Keratinocyte (primary cell): ENCODE measurements at regions not wholly inside any gene's neighbourhood (a gene's known extent, or its start where the extent isn't known, plus 50 kb on each side); places are given as distances from the start of the nearest gene placed in this dataset.

Source experiments
- DNase-seq: peaks from one replicate; pipeline ENCODE4 v3.0.0-alpha.2; 2011; ENCODE audit warnings: low read depth, missing footprints, low spot score
- FAIRE-seq: peaks from 2 replicates; lab custom pipeline; 2011; peaks lifted over from hg19 to GRCh38; lab: Jason Lieb, UNC
- H2AFZ ChIP-seq: 2 replicates; pipeline ENCODE4 v1.6.0; 2012; ENCODE audit warnings: low read length, control low read depth, inconsistent platforms; ENCODE audit not compliant: control insufficient read depth
- H3K27ac ChIP-seq: 2 replicates; pipeline ENCODE4 v1.5.1; 2011; ENCODE audit warnings: low read length; ENCODE audit not compliant: control insufficient read depth, insufficient read depth
- H3K27me3 ChIP-seq: 3 replicates; pipeline ENCODE4 v1.6.0; 2011; ENCODE audit warnings: low read length; ENCODE audit not compliant: control insufficient read depth, insufficient read depth; ENCODE audit errors: extremely low read depth
- H3K36me3 ChIP-seq, 2 experiments: 2 replicates in 1 of 2; 3 replicates in 1 of 2; pipeline ENCODE4 v1.5.1; 2011; ENCODE audit warnings: low read length in 2 of 2, mild to moderate bottlenecking in 1 of 2; ENCODE audit not compliant: control insufficient read depth in 2 of 2, insufficient read depth in 2 of 2; ENCODE audit errors: extremely low read depth in 1 of 2
- H3K4me1 ChIP-seq: 3 replicates; pipeline ENCODE4 v1.5.1; 2011; ENCODE audit warnings: low read length; ENCODE audit not compliant: control insufficient read depth, insufficient read depth; ENCODE audit errors: extremely low read depth
- H3K4me2 ChIP-seq: 3 replicates; pipeline ENCODE4 v1.6.0; 2011; ENCODE audit warnings: low read depth, low read length; ENCODE audit not compliant: control insufficient read depth, insufficient read depth; ENCODE audit errors: extremely low read depth
- H3K4me3 ChIP-seq, 3 experiments: fragments of 200-600 bp in 1 of 3; sonication (generic) in 1 of 3; 2 replicates in 2 of 3; 3 replicates in 1 of 3; pipeline ENCODE4 v1.5.1; 2011 to 2016; ENCODE audit warnings: low read length in 3 of 3, mild to moderate bottlenecking in 3 of 3, control low read depth in 2 of 3, inconsistent platforms in 1 of 3, low read depth in 1 of 3, mixed read lengths in 1 of 3, mixed run types in 1 of 3, moderate library complexity in 1 of 3; ENCODE audit not compliant: control insufficient read depth in 2 of 3, insufficient read depth in 2 of 3; ENCODE audit errors: extremely low read depth in 1 of 3
- H3K79me2 ChIP-seq: 2 replicates; pipeline ENCODE4 v1.6.0; 2012; ENCODE audit warnings: low read length; ENCODE audit not compliant: control insufficient read depth, insufficient read depth
- H3K9ac ChIP-seq: 3 replicates; pipeline ENCODE4 v1.6.0; 2011; ENCODE audit warnings: low read length; ENCODE audit not compliant: control insufficient read depth, insufficient read depth; ENCODE audit errors: extremely low read depth
- H3K9me1 ChIP-seq: 3 replicates; pipeline ENCODE4 v1.6.0; 2011; ENCODE audit warnings: low read length; ENCODE audit not compliant: control insufficient read depth, insufficient read depth; ENCODE audit errors: extremely low read depth
- H3K9me3 ChIP-seq: 2 replicates; pipeline ENCODE4 v1.5.1; 2012; ENCODE audit warnings: low read depth, low read length; ENCODE audit not compliant: control insufficient read depth
- H4K20me1 ChIP-seq: 3 replicates; pipeline ENCODE4 v1.6.0; 2011; ENCODE audit warnings: low read length; ENCODE audit not compliant: control insufficient read depth, insufficient read depth; ENCODE audit errors: extremely low read depth
- EZH2 ChIP-seq: IDR thresholded peaks from one replicate; pipeline ENCODE4 v1.6.1; 2012; ENCODE audit warnings: inconsistent platforms, mild to moderate bottlenecking, low read length, moderate library complexity
- dilution Hi-C: fragments of 300-500 bp; cut with MboI; formaldehyde crosslinking; loops from one replicate; pipeline ENCODE4 v1.7.0; 2020; ENCODE audit warnings: low sequenced_read_pairs; ENCODE audit not compliant: extremely low pct_ligation_motif_present
- TF ChIP-seq, protein P1 (sequence below), 3 experiments: IDR thresholded peaks in 1 of 3; conservative IDR thresholded peaks in 1 of 3; optimal IDR thresholded peaks in 1 of 3; 2 replicates in 2 of 3; 3 replicates in 1 of 3; pipeline versions ENCODE3 to v1.5.1; 2011; ENCODE audit warnings: low read length in 3 of 3, mild to moderate bottlenecking in 3 of 3, moderate library complexity in 2 of 3, control low read depth in 1 of 3, inconsistent platforms in 1 of 3; ENCODE audit not compliant: insufficient read depth in 2 of 3; ENCODE audit errors: extremely low read depth in 1 of 3

DNA sequence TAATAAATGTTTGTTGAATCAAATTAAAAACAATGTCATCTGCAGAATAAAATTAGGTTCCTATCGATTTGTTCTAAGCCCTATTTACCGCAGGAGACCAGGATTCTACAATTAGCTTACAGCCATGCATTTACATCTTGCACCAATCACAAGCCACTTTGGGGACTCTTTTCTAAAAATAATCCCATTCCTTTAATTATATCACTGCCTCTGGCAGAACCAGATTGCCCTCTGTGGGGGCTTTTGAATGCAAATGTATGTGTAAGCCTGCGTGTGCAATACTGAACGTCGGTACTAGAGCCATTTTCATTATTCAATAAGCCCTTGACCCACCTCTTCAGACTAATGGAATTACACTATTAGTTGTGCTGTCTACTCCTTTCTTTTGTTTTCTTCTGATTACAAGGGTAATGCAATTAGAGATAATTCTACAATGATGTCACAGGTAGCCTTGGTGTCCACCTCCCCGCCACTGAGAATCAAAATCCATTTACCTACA is 391.3 kb upstream of the XYLT1 start:
- DNase-seq (no peak), FAIRE-seq (no peak)
- Histone ChIP-seq H3K4me2 (no peak overlapping the region), H3K4me1 (no peaks in the 10 kb centered on the region), H3K9me1 (no peaks in the 10 kb centered on the region), H3K27ac (no peak overlapping the region), H3K4me3 (no peak overlapping the region), H3K9ac (no peak overlapping the region), H3K79me2 (no peaks in the 10 kb centered on the region), H3K36me3 (no peaks in the 10 kb centered on the region), H4K20me1 (no peaks in the 10 kb centered on the region), H2AFZ (no peak overlapping the region), H3K9me3 (no peaks in the 10 kb centered on the region), H3K27me3 (no peaks in the 10 kb centered on the region)
- dilution Hi-C loops = no loop called here
- TF ChIP-seq, protein P1, sequence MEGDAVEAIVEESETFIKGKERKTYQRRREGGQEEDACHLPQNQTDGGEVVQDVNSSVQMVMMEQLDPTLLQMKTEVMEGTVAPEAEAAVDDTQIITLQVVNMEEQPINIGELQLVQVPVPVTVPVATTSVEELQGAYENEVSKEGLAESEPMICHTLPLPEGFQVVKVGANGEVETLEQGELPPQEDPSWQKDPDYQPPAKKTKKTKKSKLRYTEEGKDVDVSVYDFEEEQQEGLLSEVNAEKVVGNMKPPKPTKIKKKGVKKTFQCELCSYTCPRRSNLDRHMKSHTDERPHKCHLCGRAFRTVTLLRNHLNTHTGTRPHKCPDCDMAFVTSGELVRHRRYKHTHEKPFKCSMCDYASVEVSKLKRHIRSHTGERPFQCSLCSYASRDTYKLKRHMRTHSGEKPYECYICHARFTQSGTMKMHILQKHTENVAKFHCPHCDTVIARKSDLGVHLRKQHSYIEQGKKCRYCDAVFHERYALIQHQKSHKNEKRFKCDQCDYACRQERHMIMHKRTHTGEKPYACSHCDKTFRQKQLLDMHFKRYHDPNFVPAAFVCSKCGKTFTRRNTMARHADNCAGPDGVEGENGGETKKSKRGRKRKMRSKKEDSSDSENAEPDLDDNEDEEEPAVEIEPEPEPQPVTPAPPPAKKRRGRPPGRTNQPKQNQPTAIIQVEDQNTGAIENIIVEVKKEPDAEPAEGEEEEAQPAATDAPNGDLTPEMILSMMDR (optimal IDR thresholded peaks at IDR 0.05 in 1 of 3, IDR thresholded peaks at IDR 0.05 in 1 of 3, conservative IDR thresholded peaks at IDR 0.05 in 1 of 3; ENCODE audit: extremely low read depth in 1 of 3, insufficient read depth in 2 of 3, low read length in 3 of 3) = no peak
- no peak for TF ChIP-seq EZH2

DNA sequence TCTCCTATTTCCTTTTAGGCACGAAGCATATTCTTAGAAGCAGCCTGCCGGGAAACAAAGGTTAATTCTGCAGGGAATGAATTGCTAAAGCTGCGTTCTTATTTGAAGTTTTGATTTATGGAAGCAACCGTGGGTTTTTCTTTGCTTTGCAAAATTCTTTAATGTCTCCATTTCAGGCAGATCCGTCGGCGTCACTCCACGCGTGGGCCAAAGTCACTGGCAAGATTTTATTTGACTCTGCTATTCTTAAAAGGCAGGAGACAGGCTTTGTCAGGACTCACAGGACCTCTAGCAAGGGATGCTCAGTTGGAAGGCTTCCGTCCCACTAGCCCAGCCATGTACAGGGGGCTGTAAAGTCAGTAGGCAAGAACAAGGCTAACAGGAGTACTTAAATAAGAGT is 387.3 kb upstream of the XYLT1 start:
- FAIRE-seq (no peak), DNase-seq (no peak)
- Histone ChIP-seq H3K9me3 (no peaks in the 10 kb centered on the region), H3K36me3 (no peaks in the 10 kb centered on the region), H3K4me1 (no peaks in the 10 kb centered on the region), H3K4me3 (no peak overlapping the region), H2AFZ (no peak overlapping the region), H3K79me2 (no peaks in the 10 kb centered on the region), H3K27ac (no peak overlapping the region), H4K20me1 (no peaks in the 10 kb centered on the region), H3K9me1 (no peaks in the 10 kb centered on the region), H3K4me2 (no peak overlapping the region), H3K27me3 (no peaks in the 10 kb centered on the region), H3K9ac (no peak overlapping the region)
- dilution Hi-C loops = no loop called here
- TF ChIP-seq, protein P1 (optimal IDR thresholded peaks at IDR 0.05 in 1 of 3, IDR thresholded peaks at IDR 0.05 in 1 of 3, conservative IDR thresholded peaks at IDR 0.05 in 1 of 3; ENCODE audit: extremely low read depth in 1 of 3, insufficient read depth in 2 of 3, low read length in 3 of 3) = no peak
- TF ChIP-seq EZH2 = no peak
